MM.1S (cell line): ENCODE measurements at regions not wholly inside any gene's neighbourhood (a gene's known extent, or its start where the extent isn't known, plus 50 kb on each side); places are given as distances from the start of the nearest gene placed in this dataset.

Experiments
- DNase-seq: peaks from one replicate; pipeline ENCODE4 v3.0.0-alpha.2; 2015
- H2AFZ ChIP-seq: fragments of 300-600 bp; sonication (generic); 2 replicates; pipeline ENCODE4 v1.6.0; 2016; ENCODE audit warnings: antibody characterized with exemption, low read length
- H3F3A ChIP-seq: fragments of 300-600 bp; sonication (generic); 2 replicates; pipeline ENCODE4 v1.6.1; 2016; ENCODE audit warnings: mild to moderate bottlenecking, antibody characterized with exemption, low read length, moderate library complexity, mixed read lengths; ENCODE audit not compliant: insufficient read depth
- H3K27ac ChIP-seq: fragments of 300-600 bp; sonication (generic); 2 replicates; pipeline ENCODE4 v1.5.1; 2016; ENCODE audit warnings: mild to moderate bottlenecking, low read length
- H3K27me3 ChIP-seq: fragments of 300-600 bp; sonication (generic); replicated peaks from 2 replicates; pipeline ENCODE4 v1.6.0; 2016; ENCODE audit warnings: low read length; ENCODE audit not compliant: insufficient read depth
- H3K36me3 ChIP-seq: fragments of 300-600 bp; sonication (generic); replicated peaks from 2 replicates; pipeline ENCODE4 v1.6.1; 2016; ENCODE audit warnings: mild to moderate bottlenecking, low read length, mixed read lengths; ENCODE audit not compliant: insufficient read depth
- H3K4me1 ChIP-seq: fragments of 300-600 bp; sonication (generic); 2 replicates; pipeline ENCODE4 v1.6.1; 2016; ENCODE audit warnings: low read length, mixed read lengths
- H3K4me2 ChIP-seq: fragments of 300-600 bp; sonication (generic); 2 replicates; pipeline ENCODE4 v1.6.0; 2016; ENCODE audit warnings: low read depth, low read length
- H3K4me3 ChIP-seq: fragments of 300-600 bp; sonication (generic); 2 replicates; pipeline ENCODE4 v1.5.1; 2016; ENCODE audit warnings: low read length, mixed read lengths
- H3K79me2 ChIP-seq: fragments of 300-600 bp; sonication (generic); 2 replicates; pipeline ENCODE4 v1.6.1; 2016; ENCODE audit warnings: mixed run types, low read length, mixed read lengths
- H3K9ac ChIP-seq: fragments of 300-600 bp; sonication (generic); 2 replicates; pipeline ENCODE4 v1.6.1; 2016; ENCODE audit warnings: low read length, mixed read lengths
- H3K9me2 ChIP-seq: fragments of 300-600 bp; sonication (generic); replicated peaks from 2 replicates; pipeline ENCODE4 v1.6.1; 2016; ENCODE audit warnings: mild to moderate bottlenecking, low read length, mixed read lengths; ENCODE audit not compliant: insufficient read depth
- H3K9me3 ChIP-seq: fragments of 300-600 bp; sonication (generic); replicated peaks from 2 replicates; pipeline ENCODE4 v1.6.1; 2016; ENCODE audit warnings: mild to moderate bottlenecking, low read length, mixed read lengths; ENCODE audit not compliant: insufficient read depth
- H4K20me1 ChIP-seq: fragments of 300-600 bp; sonication (generic); 2 replicates; pipeline ENCODE4 v1.6.1; 2016; ENCODE audit warnings: mild to moderate bottlenecking, low read length, moderate library complexity, mixed read lengths; ENCODE audit not compliant: insufficient read depth
- CTCF ChIP-seq: fragments of 300-600 bp; sonication (generic); IDR thresholded peaks from 2 replicates; pipeline ENCODE4 v1.5.1; 2016; ENCODE audit warnings: antibody characterized with exemption, low read length, mixed read lengths
- EZH2 ChIP-seq: fragments of 300-600 bp; sonication (generic); optimal IDR thresholded peaks from 2 replicates; pipeline ENCODE3; 2017; ENCODE audit warnings: low read depth, mild to moderate bottlenecking, antibody characterized with exemption, low read length, mixed read lengths
- EZH2phosphoT487 ChIP-seq: fragments of 300-600 bp; sonication (generic); IDR thresholded peaks from 2 replicates; pipeline ENCODE4 v1.6.1; 2018; ENCODE audit warnings: antibody characterized with exemption, low read length

GRCh38 chrX:40473460-40474204, 107.1 kb upstream of the ATP6AP2 start:
- H3K27me3 ChIP-seq = no peaks in the 10 kb centered on the region
- H2AFZ ChIP-seq = no peak overlapping the region
- 0 out of 2 replicates have a peak, but pooled peaks cover 3% of the 10 kb centered on the region for H3K4me1 ChIP-seq
- no peak overlapping the region for H3K4me3 ChIP-seq
- no peaks in the 10 kb centered on the region for H3K36me3 ChIP-seq
- H3K4me2 ChIP-seq = no peak overlapping the region
- no peaks in the 10 kb centered on the region for H3K9me2 ChIP-seq
- no peak overlapping the region for H3K9ac ChIP-seq
- TF ChIP-seq EZH2phosphoT487 (no peak), EZH2 (no peak), CTCF (no peak)
- no peak overlapping the region for H3K27ac ChIP-seq
- DNase-seq = no peak
- no peaks in the 10 kb centered on the region for H4K20me1 ChIP-seq
- H3F3A ChIP-seq = no peaks in the 10 kb centered on the region
- no peaks in the 10 kb centered on the region for H3K9me3 ChIP-seq
- no peaks in the 10 kb centered on the region for H3K79me2 ChIP-seq

- Histone ChIP-seq H3K4me2 (peak overlapping the region; percentile 59), H3K36me3 (no peaks in the 10 kb centered on the region), H3K4me3 (peak overlapping the region; percentile 36), H3F3A (no peaks in the 10 kb centered on the region), H3K27me3 (no peaks in the 10 kb centered on the region), H2AFZ (peak overlapping the region; percentile 70), H3K9ac (peak overlapping the region; percentile 31; the same call in 1 of the 2 replicates), H3K27ac (peak overlapping the region; percentile 36; the same call in 1 of the 2 replicates), H4K20me1 (no peaks in the 10 kb centered on the region), H3K79me2 (no peaks in the 10 kb centered on the region), H3K9me3 (no peaks in the 10 kb centered on the region), H3K4me1 (0 out of 2 replicates have a peak, but pooled peaks cover 7% of the 10 kb centered on the region), H3K9me2 (no peaks in the 10 kb centered on the region)
- peak; percentile 63 for DNase-seq
- TF ChIP-seq EZH2phosphoT487 = no peak
- peak; percentile 30 for TF ChIP-seq CTCF
- no peak for TF ChIP-seq EZH2
These were observed 108.7 kb upstream of the ATP6AP2 start for GRCh38 chrX:40471965-40472648.

- Histone ChIP-seq H3K4me3 (no peak overlapping the region), H4K20me1 (no peaks in the 10 kb centered on the region), H3K9ac (no peak overlapping the region), H3K27ac (no peak overlapping the region), H3K9me2 (no peaks in the 10 kb centered on the region), H3K36me3 (no peaks in the 10 kb centered on the region), H3K4me2 (no peak overlapping the region), H3K79me2 (no peaks in the 10 kb centered on the region), H3K4me1 (0 out of 2 replicates have a peak, but pooled peaks cover 7% of the 10 kb centered on the region), H3K27me3 (no peaks in the 10 kb centered on the region), H3F3A (no peaks in the 10 kb centered on the region), H3K9me3 (no peaks in the 10 kb centered on the region), H2AFZ (no peak overlapping the region)
- DNase-seq = no peak
- TF ChIP-seq CTCF = no peak
These were observed 109.8 kb upstream of the ATP6AP2 start for GRCh38 chrX:40470830-40471429.
